DND-41 (cell line): ENCODE measurements at regions not wholly inside any gene's neighbourhood (a gene's known extent, or its start where the extent isn't known, plus 50 kb on each side); places are given as distances from the start of the nearest gene placed in this dataset.

Experiments
- EZH2 ChIP-seq: IDR thresholded peaks from 3 replicates; pipeline ENCODE4 v1.6.1; 2012; ENCODE audit warnings: borderline replicate concordance, low read depth, mild to moderate bottlenecking, moderate library complexity, low read length, inconsistent platforms; ENCODE audit not compliant: severe bottlenecking
- TF ChIP-seq, protein P1 (sequence below): IDR thresholded peaks from 2 replicates; pipeline ENCODE4 v1.5.1; 2012; ENCODE audit warnings: borderline replicate concordance, low read length, moderate library complexity, mild to moderate bottlenecking; ENCODE audit not compliant: poor library complexity, severe bottlenecking; ENCODE audit errors: extremely low read depth

- TF ChIP-seq, protein P1, sequence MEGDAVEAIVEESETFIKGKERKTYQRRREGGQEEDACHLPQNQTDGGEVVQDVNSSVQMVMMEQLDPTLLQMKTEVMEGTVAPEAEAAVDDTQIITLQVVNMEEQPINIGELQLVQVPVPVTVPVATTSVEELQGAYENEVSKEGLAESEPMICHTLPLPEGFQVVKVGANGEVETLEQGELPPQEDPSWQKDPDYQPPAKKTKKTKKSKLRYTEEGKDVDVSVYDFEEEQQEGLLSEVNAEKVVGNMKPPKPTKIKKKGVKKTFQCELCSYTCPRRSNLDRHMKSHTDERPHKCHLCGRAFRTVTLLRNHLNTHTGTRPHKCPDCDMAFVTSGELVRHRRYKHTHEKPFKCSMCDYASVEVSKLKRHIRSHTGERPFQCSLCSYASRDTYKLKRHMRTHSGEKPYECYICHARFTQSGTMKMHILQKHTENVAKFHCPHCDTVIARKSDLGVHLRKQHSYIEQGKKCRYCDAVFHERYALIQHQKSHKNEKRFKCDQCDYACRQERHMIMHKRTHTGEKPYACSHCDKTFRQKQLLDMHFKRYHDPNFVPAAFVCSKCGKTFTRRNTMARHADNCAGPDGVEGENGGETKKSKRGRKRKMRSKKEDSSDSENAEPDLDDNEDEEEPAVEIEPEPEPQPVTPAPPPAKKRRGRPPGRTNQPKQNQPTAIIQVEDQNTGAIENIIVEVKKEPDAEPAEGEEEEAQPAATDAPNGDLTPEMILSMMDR, result no peak
- no peak for TF ChIP-seq EZH2
Measured at GRCh38 chr2:128573531-128573930, 254.9 kb upstream of the HS6ST1 start.
